Neural cell (in vitro differentiated cells): ENCODE measurements at regions not wholly inside any gene's neighbourhood (a gene's known extent, or its start where the extent isn't known, plus 50 kb on each side); places are given as distances from the start of the nearest gene placed in this dataset.

Source experiments
- H2AFZ ChIP-seq: fragments of 200-600, 300-800 bp; sonication (generic), shearing (Covaris generic); 2 replicates; pipeline ENCODE4 v1.6.0; 2014; ENCODE audit warnings: low read depth, mild to moderate bottlenecking, antibody characterized with exemption, low read length, moderate library complexity
- H3F3A ChIP-seq: fragments of 200-600 bp; shearing (Covaris generic); 2 replicates; pipeline ENCODE4 v1.6.1; 2016; ENCODE audit warnings: mild to moderate bottlenecking, moderate library complexity, mixed read lengths, antibody characterized with exemption, low read length; ENCODE audit not compliant: insufficient read depth, poor library complexity, severe bottlenecking
- H3K27ac ChIP-seq: fragments of 200-600, 300-800 bp; sonication (generic), shearing (Covaris generic); 2 replicates; pipeline ENCODE4 v1.5.1; 2014; ENCODE audit warnings: mild to moderate bottlenecking, low read length, moderate library complexity
- H3K27me3 ChIP-seq: fragments of 300-800, 200-600 bp; sonication (generic), shearing (Covaris generic); 2 replicates; pipeline ENCODE4 v1.6.0; 2014; ENCODE audit warnings: mild to moderate bottlenecking, low read depth, low read length, moderate library complexity; ENCODE audit not compliant: insufficient read depth
- H3K36me3 ChIP-seq: fragments of 300-800, 200-600 bp; sonication (generic), shearing (Covaris generic); 2 replicates; pipeline ENCODE4 v1.5.1; 2014; ENCODE audit warnings: mild to moderate bottlenecking, antibody characterized with exemption, low read length, moderate library complexity; ENCODE audit not compliant: insufficient read depth
- H3K4me2 ChIP-seq: fragments of 300-800, 200-600 bp; sonication (generic), shearing (Covaris generic); 2 replicates; pipeline ENCODE4 v1.6.0; 2014; ENCODE audit warnings: mild to moderate bottlenecking, low read length
- H3K4me3 ChIP-seq: fragments of 300-800, 200-600 bp; sonication (generic), shearing (Covaris generic); 2 replicates; pipeline ENCODE4 v1.5.1; 2014; ENCODE audit warnings: mild to moderate bottlenecking, low read length, moderate library complexity
- H3K79me2 ChIP-seq: fragments of 200-600 bp; shearing (Covaris generic); replicated peaks from 2 replicates; pipeline ENCODE4 v1.6.0; 2014; ENCODE audit warnings: mild to moderate bottlenecking, low read length, moderate library complexity; ENCODE audit not compliant: insufficient read depth
- H3K9ac ChIP-seq: fragments of 300-800, 200-600 bp; sonication (generic), shearing (Covaris generic); 2 replicates; pipeline ENCODE4 v1.6.1; 2016; ENCODE audit warnings: mild to moderate bottlenecking, low read length, mixed read lengths
- H3K9me2 ChIP-seq: fragments of 200-600 bp; shearing (Covaris generic); 2 replicates; pipeline ENCODE4 v1.6.1; 2016; ENCODE audit warnings: mild to moderate bottlenecking, low read length, mixed read lengths; ENCODE audit not compliant: insufficient read depth
- H3K9me3 ChIP-seq: fragments of 200-600, 300-800 bp; sonication (generic), shearing (Covaris generic); 2 replicates; pipeline ENCODE4 v1.6.1; 2016; ENCODE audit warnings: mild to moderate bottlenecking, mixed run types, low read length, moderate library complexity, mixed read lengths
- H4K20me1 ChIP-seq: fragments of 200-600 bp; shearing (Covaris generic); 2 replicates; pipeline ENCODE4 v1.6.1; 2016; ENCODE audit warnings: mild to moderate bottlenecking, mixed run types; ENCODE audit not compliant: insufficient read depth
- EP300 ChIP-seq: fragments of 450-650 bp; conservative IDR thresholded peaks from 2 replicates; pipeline ENCODE4 v1.6.1; 2014; ENCODE audit warnings: antibody characterized with exemption, mild to moderate bottlenecking, moderate library complexity; ENCODE audit not compliant: poor library complexity, severe bottlenecking
- EZH2 ChIP-seq: fragments of 200-600, 300-800 bp; shearing (Covaris generic), sonication (generic); IDR thresholded peaks from 2 replicates; pipeline ENCODE4 v1.6.1; 2014; ENCODE audit warnings: antibody characterized with exemption, low read length, borderline replicate concordance, mild to moderate bottlenecking; ENCODE audit not compliant: insufficient read depth, poor library complexity, severe bottlenecking
- MXI1 ChIP-seq: fragments of 450-650 bp; conservative IDR thresholded peaks from 2 replicates; pipeline ENCODE4 v1.6.1; 2014; ENCODE audit warnings: antibody characterized with exemption, mild to moderate bottlenecking; ENCODE audit not compliant: poor library complexity, severe bottlenecking
- POLR2AphosphoS5 ChIP-seq: IDR thresholded peaks from 2 replicates; pipeline ENCODE4 v1.6.1; 2012
- SMC3 ChIP-seq: fragments of 450-650 bp; conservative IDR thresholded peaks from 2 replicates; pipeline ENCODE4 v1.6.1; 2014; ENCODE audit warnings: antibody characterized with exemption, mild to moderate bottlenecking, moderate library complexity; ENCODE audit not compliant: poor library complexity
- TAF1 ChIP-seq: IDR thresholded peaks from 2 replicates; pipeline ENCODE4 v1.6.1; 2012; ENCODE audit warnings: low read depth
- TF ChIP-seq, protein P1 (sequence below): fragments of 450-650 bp; IDR thresholded peaks from 2 replicates; pipeline ENCODE4 v1.5.1; 2014; ENCODE audit warnings: antibody characterized with exemption, mild to moderate bottlenecking, moderate library complexity; ENCODE audit not compliant: poor library complexity, severe bottlenecking
- TF ChIP-seq, protein P2 (sequence below): IDR thresholded peaks from 2 replicates; pipeline ENCODE4 v1.6.1; 2012; ENCODE audit warnings: borderline replicate concordance

- H4K20me1 ChIP-seq: no peaks in the 10 kb centered on the region
- no peaks in the 10 kb centered on the region for H3F3A ChIP-seq
- H3K79me2 ChIP-seq: no peaks in the 10 kb centered on the region
- H3K36me3 ChIP-seq: no peaks in the 10 kb centered on the region
- H3K27me3 ChIP-seq: no peaks in the 10 kb centered on the region
- no peaks in the 10 kb centered on the region for H3K9me3 ChIP-seq
- TF ChIP-seq, protein P1, sequence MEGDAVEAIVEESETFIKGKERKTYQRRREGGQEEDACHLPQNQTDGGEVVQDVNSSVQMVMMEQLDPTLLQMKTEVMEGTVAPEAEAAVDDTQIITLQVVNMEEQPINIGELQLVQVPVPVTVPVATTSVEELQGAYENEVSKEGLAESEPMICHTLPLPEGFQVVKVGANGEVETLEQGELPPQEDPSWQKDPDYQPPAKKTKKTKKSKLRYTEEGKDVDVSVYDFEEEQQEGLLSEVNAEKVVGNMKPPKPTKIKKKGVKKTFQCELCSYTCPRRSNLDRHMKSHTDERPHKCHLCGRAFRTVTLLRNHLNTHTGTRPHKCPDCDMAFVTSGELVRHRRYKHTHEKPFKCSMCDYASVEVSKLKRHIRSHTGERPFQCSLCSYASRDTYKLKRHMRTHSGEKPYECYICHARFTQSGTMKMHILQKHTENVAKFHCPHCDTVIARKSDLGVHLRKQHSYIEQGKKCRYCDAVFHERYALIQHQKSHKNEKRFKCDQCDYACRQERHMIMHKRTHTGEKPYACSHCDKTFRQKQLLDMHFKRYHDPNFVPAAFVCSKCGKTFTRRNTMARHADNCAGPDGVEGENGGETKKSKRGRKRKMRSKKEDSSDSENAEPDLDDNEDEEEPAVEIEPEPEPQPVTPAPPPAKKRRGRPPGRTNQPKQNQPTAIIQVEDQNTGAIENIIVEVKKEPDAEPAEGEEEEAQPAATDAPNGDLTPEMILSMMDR: no peak
- no peak for TF ChIP-seq EZH2
- no peak overlapping the region for H3K27ac ChIP-seq
- no peak overlapping the region for H2AFZ ChIP-seq
- no peak overlapping the region for H3K4me2 ChIP-seq
- H3K9ac ChIP-seq: no peak overlapping the region
- no peak overlapping the region for H3K4me3 ChIP-seq
- H3K9me2 ChIP-seq: no peaks in the 10 kb centered on the region
Measured at GRCh38 chr6:144885817-144886216, 600.7 kb downstream of the UTRN start.

- Histone ChIP-seq H4K20me1 (no peaks in the 10 kb centered on the region), H3K36me3 (no peaks in the 10 kb centered on the region), H3K9ac (no peak overlapping the region), H3K79me2 (no peaks in the 10 kb centered on the region), H3K4me3 (no peak overlapping the region), H3K9me2 (no peaks in the 10 kb centered on the region), H3K27ac (no peak overlapping the region), H2AFZ (no peak overlapping the region), H3K4me2 (no peak overlapping the region), H3K9me3 (no peaks in the 10 kb centered on the region), H3K27me3 (no peaks in the 10 kb centered on the region), H3F3A (no peaks in the 10 kb centered on the region)
- TF ChIP-seq, protein P2, sequence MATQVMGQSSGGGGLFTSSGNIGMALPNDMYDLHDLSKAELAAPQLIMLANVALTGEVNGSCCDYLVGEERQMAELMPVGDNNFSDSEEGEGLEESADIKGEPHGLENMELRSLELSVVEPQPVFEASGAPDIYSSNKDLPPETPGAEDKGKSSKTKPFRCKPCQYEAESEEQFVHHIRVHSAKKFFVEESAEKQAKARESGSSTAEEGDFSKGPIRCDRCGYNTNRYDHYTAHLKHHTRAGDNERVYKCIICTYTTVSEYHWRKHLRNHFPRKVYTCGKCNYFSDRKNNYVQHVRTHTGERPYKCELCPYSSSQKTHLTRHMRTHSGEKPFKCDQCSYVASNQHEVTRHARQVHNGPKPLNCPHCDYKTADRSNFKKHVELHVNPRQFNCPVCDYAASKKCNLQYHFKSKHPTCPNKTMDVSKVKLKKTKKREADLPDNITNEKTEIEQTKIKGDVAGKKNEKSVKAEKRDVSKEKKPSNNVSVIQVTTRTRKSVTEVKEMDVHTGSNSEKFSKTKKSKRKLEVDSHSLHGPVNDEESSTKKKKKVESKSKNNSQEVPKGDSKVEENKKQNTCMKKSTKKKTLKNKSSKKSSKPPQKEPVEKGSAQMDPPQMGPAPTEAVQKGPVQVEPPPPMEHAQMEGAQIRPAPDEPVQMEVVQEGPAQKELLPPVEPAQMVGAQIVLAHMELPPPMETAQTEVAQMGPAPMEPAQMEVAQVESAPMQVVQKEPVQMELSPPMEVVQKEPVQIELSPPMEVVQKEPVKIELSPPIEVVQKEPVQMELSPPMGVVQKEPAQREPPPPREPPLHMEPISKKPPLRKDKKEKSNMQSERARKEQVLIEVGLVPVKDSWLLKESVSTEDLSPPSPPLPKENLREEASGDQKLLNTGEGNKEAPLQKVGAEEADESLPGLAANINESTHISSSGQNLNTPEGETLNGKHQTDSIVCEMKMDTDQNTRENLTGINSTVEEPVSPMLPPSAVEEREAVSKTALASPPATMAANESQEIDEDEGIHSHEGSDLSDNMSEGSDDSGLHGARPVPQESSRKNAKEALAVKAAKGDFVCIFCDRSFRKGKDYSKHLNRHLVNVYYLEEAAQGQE: no peak
- no peak for TF ChIP-seq MXI1
- no peak for TF ChIP-seq EZH2
- TF ChIP-seq EP300: no peak
- TF ChIP-seq SMC3: no peak
- no peak for TF ChIP-seq TAF1
- TF ChIP-seq, protein P1: no peak
- no peak for TF ChIP-seq POLR2AphosphoS5
Measured at GRCh38 chr6:144886682-144887081, 601.5 kb downstream of the UTRN start.
